Right renal pelvis (tissue), 4 donors: ENCODE measurements at regions not wholly inside any gene's neighbourhood (a gene's known extent, or its start where the extent isn't known, plus 50 kb on each side); places are given as distances from the start of the nearest gene placed in this dataset.

Source experiments
- DNase-seq, 4 donors: peaks; one replicate each; pipeline ENCODE4 v3.0.0-alpha.2; 2013; ENCODE audit warnings: low read depth in 4 of 4, low spot score in 3 of 4, missing footprints in 1 of 4

GRCh38 chr1:5718831-5719632, 273.2 kb downstream of the NPHP4 start:
- no peak for DNase-seq

GRCh38 chr1:5717031-5717682, 275.1 kb downstream of the NPHP4 start:
- no peak for DNase-seq

- DNase-seq = no peak
Measured at GRCh38 chr1:5716126-5716525, 276.1 kb downstream of the NPHP4 start.

GRCh38 chr1:5713101-5714010, 278.9 kb downstream of the NPHP4 start:
- DNase-seq = no peak

- DNase-seq = no peak
Measured at GRCh38 chr1:5711956-5712645, 280.1 kb downstream of the NPHP4 start.

- no peak for DNase-seq
Measured at GRCh38 chr1:5711079-5711478, 281.1 kb downstream of the NPHP4 start.

GRCh38 chr1:5709976-5710375, 282.2 kb downstream of the NPHP4 start:
- no peak for DNase-seq

- no peak for DNase-seq
Measured at GRCh38 chr1:5709461-5709975, 282.7 kb downstream of the NPHP4 start.

GRCh38 chr1:5708346-5709245, 283.6 kb downstream of the NPHP4 start:
- DNase-seq = no peak

GRCh38 chr1:5707566-5708345, 284.5 kb downstream of the NPHP4 start:
- DNase-seq = no peak

- no peak for DNase-seq
Measured at GRCh38 chr1:5706239-5706638, 286.0 kb downstream of the NPHP4 start.

- no peak for DNase-seq
Measured at GRCh38 chr1:5705751-5706150, 286.5 kb downstream of the NPHP4 start.

GRCh38 chr1:5704561-5705514, 287.4 kb downstream of the NPHP4 start:
- no peak for DNase-seq

GRCh38 chr1:5701642-5702041, 290.6 kb downstream of the NPHP4 start:
- no peak for DNase-seq

- DNase-seq = no peak
Measured at GRCh38 chr1:5693568-5693967, 298.7 kb downstream of the NPHP4 start.

GRCh38 chr1:5692664-5693063, 299.6 kb downstream of the NPHP4 start:
- DNase-seq = no peak

- DNase-seq = no peak
Measured at GRCh38 chr1:5691795-5692509, 300.3 kb downstream of the NPHP4 start.
